Retinal pigment epithelial cell (primary cell): ENCODE measurements at regions not wholly inside any gene's neighbourhood (a gene's known extent, or its start where the extent isn't known, plus 50 kb on each side); places are given as distances from the start of the nearest gene placed in this dataset.
A peak's percentile ranks its signal among the peaks of the same experiment; 100 is the strongest.

Experiments used
- DNase-seq: peaks from one replicate; pipeline ENCODE4 v3.0.0-alpha.2; 2010; ENCODE audit warnings: low read depth
- H3K4me3 ChIP-seq: 2 replicates; pipeline ENCODE4 v1.5.1; 2011; ENCODE audit warnings: mild to moderate bottlenecking, low read length, control low read depth, moderate library complexity
- CTCF ChIP-seq: conservative IDR thresholded peaks from 2 replicates; pipeline ENCODE4 v1.5.1; 2011; ENCODE audit warnings: low read depth, low read length, control low read depth, inconsistent platforms

GRCh38 chr13:67377919-67378318 lies 147.8 kb upstream of the PCDH9 start:
- DNase-seq = no peak
- no peak overlapping the region for H3K4me3 ChIP-seq
- no peak for TF ChIP-seq CTCF

GRCh38 chr13:67374391-67374790 lies 144.3 kb upstream of the PCDH9 start:
- no peak for TF ChIP-seq CTCF
- no peak overlapping the region for H3K4me3 ChIP-seq
- DNase-seq = no peak

GRCh38 chr13:67372868-67373464 lies 142.8 kb upstream of the PCDH9 start:
- no peak for TF ChIP-seq CTCF
- H3K4me3 ChIP-seq = no peak overlapping the region

GRCh38 chr13:67369895-67370660 lies 139.9 kb upstream of the PCDH9 start:
- no peak overlapping the region for H3K4me3 ChIP-seq
- no peak for TF ChIP-seq CTCF
- peak; percentile 32 for DNase-seq

More at GRCh38 chr13:67372868-67373464, 142.8 kb upstream of the PCDH9 start:
- no peak for DNase-seq

GRCh38 chr13:67367399-67367798 lies 137.3 kb upstream of the PCDH9 start:
- TF ChIP-seq CTCF = no peak
- H3K4me3 ChIP-seq = no peak overlapping the region
- no peak for DNase-seq

- DNase-seq = no peak
- TF ChIP-seq CTCF = peak; percentile 38
- H3K4me3 ChIP-seq = no peak overlapping the region
These were observed 136.4 kb upstream of the PCDH9 start for GRCh38 chr13:67366533-67366932.
